ENCODE measurements at regions not wholly inside any gene's neighbourhood (a gene's known extent, or its start where the extent isn't known, plus 50 kb on each side); places are given as distances from the start of the nearest gene placed in this dataset.

- H3K27me3 ChIP-seq: no peaks in the 10 kb centered on the region
- DNase-seq: no peak
- no peaks in the 10 kb centered on the region for H3K9me3 ChIP-seq
- H3K4me3 ChIP-seq: no peak overlapping the region
- H3K36me3 ChIP-seq: no peaks in the 10 kb centered on the region
Observed at GRCh38 chr3:19093084-19093483, 55.2 kb upstream of the KCNH8 start.

DNA sequence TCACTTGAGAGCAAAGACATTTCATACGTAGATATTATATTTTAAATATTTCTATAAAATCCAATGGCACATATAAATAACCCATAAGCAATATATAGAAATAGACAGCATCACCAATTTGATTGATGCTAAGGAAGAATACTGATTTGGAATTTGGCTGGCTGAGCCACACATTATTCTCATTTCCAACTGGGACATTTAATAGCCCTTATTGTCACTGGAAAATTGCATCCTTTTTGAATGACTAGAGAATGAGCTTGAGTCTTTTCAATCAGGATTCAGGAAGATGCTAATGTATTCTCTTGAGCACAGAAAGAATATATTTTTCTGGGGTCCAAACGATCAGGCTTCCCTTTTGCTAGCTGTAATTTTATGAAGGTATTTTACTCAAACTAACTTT lies 70.9 kb upstream of the KCNH8 start:
- Histone ChIP-seq H3K36me3 (no peaks in the 10 kb centered on the region), H3K4me3 (no peak overlapping the region), H3K9me3 (no peaks in the 10 kb centered on the region), H3K27me3 (no peaks in the 10 kb centered on the region)
- DNase-seq: no peak

GRCh38 chr3:19075037-19075436 lies 73.3 kb upstream of the KCNH8 start:
- H3K36me3 ChIP-seq: no peaks in the 10 kb centered on the region
- no peaks in the 10 kb centered on the region for H3K9me3 ChIP-seq
- H3K27me3 ChIP-seq: no peaks in the 10 kb centered on the region
- no peak overlapping the region for H3K4me3 ChIP-seq
- DNase-seq: no peak

GRCh38 chr3:19074257-19074900 lies 73.9 kb upstream of the KCNH8 start:
- Histone ChIP-seq H3K4me3 (no peak overlapping the region), H3K36me3 (no peaks in the 10 kb centered on the region), H3K27me3 (no peaks in the 10 kb centered on the region), H3K9me3 (no peaks in the 10 kb centered on the region)
- DNase-seq: no peak

GRCh38 chr3:19073341-19074105 lies 74.8 kb upstream of the KCNH8 start:
- Histone ChIP-seq H3K4me3 (no peak overlapping the region), H3K27me3 (no peaks in the 10 kb centered on the region), H3K36me3 (no peaks in the 10 kb centered on the region), H3K9me3 (no peaks in the 10 kb centered on the region)
- no peak for DNase-seq

GRCh38 chr3:19070325-19070724 lies 78.0 kb upstream of the KCNH8 start:
- H3K36me3 ChIP-seq: no peaks in the 10 kb centered on the region
- H3K27me3 ChIP-seq: no peaks in the 10 kb centered on the region
- DNase-seq: no peak
- no peak overlapping the region for H3K4me3 ChIP-seq
- H3K9me3 ChIP-seq: no peaks in the 10 kb centered on the region

DNA sequence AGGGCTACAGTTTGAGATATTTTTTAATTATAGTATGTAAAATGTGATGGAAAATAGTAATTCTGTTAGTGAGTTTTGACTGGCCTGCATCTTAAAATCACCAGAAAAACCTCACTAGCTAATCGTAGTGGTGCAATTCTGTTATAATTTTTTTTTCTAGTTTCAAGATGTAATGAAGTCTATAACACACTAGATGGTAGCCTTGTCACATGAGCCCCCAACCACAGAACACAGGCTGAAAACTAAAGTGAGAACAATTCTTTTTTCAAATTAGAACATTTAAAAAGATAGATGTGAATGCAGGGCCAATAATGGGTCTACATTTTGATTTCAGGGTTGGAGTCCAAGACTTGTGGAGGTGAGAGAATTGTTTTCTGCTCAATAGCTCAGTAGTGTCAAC lies 83.3 kb upstream of the KCNH8 start:
- no peak for DNase-seq

DNA sequence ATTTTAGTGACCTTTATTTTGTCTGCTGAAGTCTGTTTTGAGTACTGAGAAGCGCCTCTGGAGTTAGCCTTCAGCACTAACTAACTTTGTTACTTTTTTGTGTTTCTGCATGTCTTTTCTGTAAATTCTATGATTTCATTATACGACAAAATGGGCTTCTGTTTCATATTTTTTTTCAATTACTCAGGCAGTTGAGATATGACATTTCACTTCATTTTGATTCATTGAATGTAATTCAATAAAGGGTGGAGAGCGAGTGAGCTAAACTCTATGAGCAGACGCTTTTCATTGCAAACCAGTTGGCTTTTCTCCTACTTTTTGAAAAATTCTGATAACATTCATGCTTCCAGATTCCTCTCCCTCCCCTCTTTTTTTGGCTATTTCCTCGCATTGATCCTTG lies 84.4 kb upstream of the KCNH8 start:
- Histone ChIP-seq H3K36me3 (no peaks in the 10 kb centered on the region), H3K27me3 (no peaks in the 10 kb centered on the region), H3K9me3 (no peaks in the 10 kb centered on the region), H3K4me3 (no peak overlapping the region)
- no peak for DNase-seq

More for the DNA sequence above, 83.3 kb upstream of the KCNH8 start:
- no peak overlapping the region for H3K4me3 ChIP-seq
- no peaks in the 10 kb centered on the region for H3K9me3 ChIP-seq
- no peaks in the 10 kb centered on the region for H3K27me3 ChIP-seq
- no peaks in the 10 kb centered on the region for H3K36me3 ChIP-seq

DNA sequence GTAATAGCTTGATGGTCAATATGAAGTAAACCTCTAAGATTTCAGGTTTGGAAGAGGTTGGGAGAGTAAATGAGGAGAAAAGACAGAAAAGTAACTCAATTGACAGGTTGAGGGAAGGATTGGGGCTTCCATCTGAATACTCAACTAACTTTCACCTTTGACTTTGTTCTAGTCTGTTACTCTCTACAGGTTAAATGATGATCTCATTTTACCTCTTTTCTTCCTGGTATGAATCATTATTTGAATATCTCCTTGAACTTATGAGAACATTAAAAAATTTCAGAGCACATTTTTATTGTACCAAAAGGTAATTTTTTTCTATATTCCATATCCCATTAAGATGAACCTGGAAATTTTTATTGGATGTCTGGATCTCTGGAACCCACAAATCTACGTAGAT lies 87.9 kb upstream of the KCNH8 start:
- Histone ChIP-seq H3K4me3 (no peak overlapping the region), H3K36me3 (no peaks in the 10 kb centered on the region), H3K9me3 (no peaks in the 10 kb centered on the region), H3K27me3 (no peaks in the 10 kb centered on the region)
- no peak for DNase-seq

- Histone ChIP-seq H3K27me3 (no peaks in the 10 kb centered on the region), H3K9me3 (no peaks in the 10 kb centered on the region)
- DNase-seq: no peak
Observed at GRCh38 chr3:19052874-19053273, 95.4 kb upstream of the KCNH8 start.

GRCh38 chr3:19046440-19046839 lies 101.9 kb upstream of the KCNH8 start:
- no peak overlapping the region for H3K4me3 ChIP-seq
- no peaks in the 10 kb centered on the region for H3K36me3 ChIP-seq
- no peaks in the 10 kb centered on the region for H3K9me3 ChIP-seq
- no peaks in the 10 kb centered on the region for H3K27me3 ChIP-seq
- no peak for DNase-seq

More at GRCh38 chr3:19052874-19053273, 95.4 kb upstream of the KCNH8 start:
- no peaks in the 10 kb centered on the region for H3K36me3 ChIP-seq
- no peak overlapping the region for H3K4me3 ChIP-seq

DNA sequence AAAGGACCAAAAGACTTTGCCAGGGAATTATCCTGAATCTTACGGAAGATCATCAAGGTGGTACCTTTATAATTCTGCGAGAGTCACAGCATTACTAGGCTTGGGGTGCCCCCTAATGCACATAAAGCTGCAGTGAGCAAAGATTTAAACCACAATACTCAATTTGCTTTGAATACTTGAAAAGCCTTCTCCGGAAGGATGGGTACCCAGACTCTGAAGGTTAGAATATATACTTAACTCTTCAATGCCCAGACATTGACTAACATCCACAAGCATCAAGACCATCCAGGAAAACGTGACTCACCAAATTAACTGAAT lies 117.8 kb upstream of the KCNH8 start:
- DNase-seq: no peak

GRCh38 chr3:19029837-19030521 lies 118.3 kb upstream of the KCNH8 start:
- no peaks in the 10 kb centered on the region for H3K9me3 ChIP-seq
- no peaks in the 10 kb centered on the region for H3K36me3 ChIP-seq
- no peak for DNase-seq
- no peaks in the 10 kb centered on the region for H3K27me3 ChIP-seq
- no peak overlapping the region for H3K4me3 ChIP-seq

More for the DNA sequence above, 117.8 kb upstream of the KCNH8 start:
- H3K36me3 ChIP-seq: no peaks in the 10 kb centered on the region
- H3K4me3 ChIP-seq: no peak overlapping the region
- H3K9me3 ChIP-seq: no peaks in the 10 kb centered on the region
- no peaks in the 10 kb centered on the region for H3K27me3 ChIP-seq

- Histone ChIP-seq H3K9me3 (no peaks in the 10 kb centered on the region), H3K27me3 (no peaks in the 10 kb centered on the region), H3K36me3 (no peaks in the 10 kb centered on the region), H3K4me3 (no peak overlapping the region)
- DNase-seq: no peak
Observed at GRCh38 chr3:19025441-19025840, 122.9 kb upstream of the KCNH8 start.

DNA sequence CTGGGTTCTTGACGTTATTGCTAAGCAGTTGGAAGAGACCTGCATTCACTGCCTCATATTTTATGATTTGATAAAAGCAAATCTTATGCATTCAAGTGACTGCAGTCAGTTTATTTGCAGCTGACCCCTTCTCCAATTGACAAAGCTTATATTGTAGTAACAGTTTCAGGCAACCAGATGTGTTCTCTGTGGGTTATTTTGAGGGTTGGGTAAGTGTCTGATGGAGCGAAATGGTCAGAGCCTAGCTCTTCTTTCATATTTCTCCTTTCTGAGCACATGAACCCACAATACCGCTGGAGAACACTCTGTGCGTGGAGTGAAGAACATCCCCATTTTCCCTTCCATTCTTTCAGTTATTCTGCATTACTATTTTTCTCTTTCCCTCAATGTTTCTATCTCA lies 125.8 kb upstream of the KCNH8 start:
- Histone ChIP-seq H3K36me3 (no peaks in the 10 kb centered on the region), H3K9me3 (no peaks in the 10 kb centered on the region), H3K4me3 (no peak overlapping the region), H3K27me3 (no peaks in the 10 kb centered on the region)
- DNase-seq: no peak

GRCh38 chr3:19016851-19017250 lies 131.5 kb upstream of the KCNH8 start:
- no peaks in the 10 kb centered on the region for H3K9me3 ChIP-seq

DNA sequence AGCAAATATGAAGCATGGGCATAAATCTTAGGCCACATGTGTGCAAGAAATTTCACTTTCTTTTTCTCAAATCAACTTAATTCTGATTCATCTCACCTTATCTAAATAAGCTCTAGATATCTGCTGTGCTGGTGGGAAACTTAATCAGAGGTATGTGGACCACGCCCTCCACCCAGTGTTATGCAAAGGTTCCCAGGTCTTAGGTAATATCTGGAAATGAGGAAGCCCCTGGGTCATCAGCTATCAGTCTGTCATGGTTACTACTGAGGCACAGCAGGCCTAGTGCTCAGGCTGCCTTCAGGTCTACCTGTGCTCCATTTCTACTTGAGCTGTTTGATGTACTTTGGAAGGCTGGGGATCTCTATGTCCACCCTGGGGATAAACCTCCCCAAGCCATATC lies 134.4 kb upstream of the KCNH8 start:
- Histone ChIP-seq H3K4me3 (no peak overlapping the region), H3K9me3 (no peaks in the 10 kb centered on the region), H3K27me3 (no peaks in the 10 kb centered on the region), H3K36me3 (no peaks in the 10 kb centered on the region)
- DNase-seq: no peak

More at GRCh38 chr3:19016851-19017250, 131.5 kb upstream of the KCNH8 start:
- DNase-seq: no peak
- H3K4me3 ChIP-seq: no peak overlapping the region
- H3K27me3 ChIP-seq: no peaks in the 10 kb centered on the region
- no peaks in the 10 kb centered on the region for H3K36me3 ChIP-seq

GRCh38 chr3:19012846-19013245 lies 135.5 kb upstream of the KCNH8 start:
- H3K27me3 ChIP-seq: no peaks in the 10 kb centered on the region
- H3K36me3 ChIP-seq: no peaks in the 10 kb centered on the region
- H3K9me3 ChIP-seq: no peaks in the 10 kb centered on the region
- H3K4me3 ChIP-seq: no peak overlapping the region
- no peak for DNase-seq

Data from MG63 (cell line).